ENCODE measurements at regions not wholly inside any gene's neighbourhood (a gene's known extent, or its start where the extent isn't known, plus 50 kb on each side); places are given as distances from the start of the nearest gene placed in this dataset.

- intact Hi-C loops (cut with DNase I) = no loop called here
- DNase-seq = no peak
- 91 to 95% methylated on average over 4 of the region's 4 CpGs for WGBS, 2 donors
Measured at GRCh38 chr5:170171811-170172210, 61.0 kb upstream of the C5orf58 start.

GRCh38 chr5:170173227-170173626 is 59.6 kb upstream of the C5orf58 start:
- H3K4me1 ChIP-seq = no peaks in the 10 kb centered on the region
- no peaks in the 10 kb centered on the region for H3K9me3 ChIP-seq
- H3K36me3 ChIP-seq = no peaks in the 10 kb centered on the region
- ATAC-seq (no peak), DNase-seq (no peak)
- TF ChIP-seq CTCF (IDR thresholded peaks at IDR 0.05) = no peak
- no peak overlapping the region for H3K27ac ChIP-seq
- WGBS, 2 donors = 82 to 83% methylated on average over 4 of the region's 4 CpGs
- no peak overlapping the region for H3K4me3 ChIP-seq
- intact Hi-C loops (cut with DNase I) = no loop called here
- no peaks in the 10 kb centered on the region for H3K27me3 ChIP-seq

More at GRCh38 chr5:170171811-170172210, 61.0 kb upstream of the C5orf58 start:
- Histone ChIP-seq H3K27me3 (no peaks in the 10 kb centered on the region), H3K9me3 (no peaks in the 10 kb centered on the region), H3K4me3 (no peak overlapping the region), H3K27ac (no peak overlapping the region), H3K36me3 (no peaks in the 10 kb centered on the region), H3K4me1 (no peaks in the 10 kb centered on the region)
- TF ChIP-seq CTCF (IDR thresholded peaks at IDR 0.05) = no peak
- no peak for ATAC-seq

DNA sequence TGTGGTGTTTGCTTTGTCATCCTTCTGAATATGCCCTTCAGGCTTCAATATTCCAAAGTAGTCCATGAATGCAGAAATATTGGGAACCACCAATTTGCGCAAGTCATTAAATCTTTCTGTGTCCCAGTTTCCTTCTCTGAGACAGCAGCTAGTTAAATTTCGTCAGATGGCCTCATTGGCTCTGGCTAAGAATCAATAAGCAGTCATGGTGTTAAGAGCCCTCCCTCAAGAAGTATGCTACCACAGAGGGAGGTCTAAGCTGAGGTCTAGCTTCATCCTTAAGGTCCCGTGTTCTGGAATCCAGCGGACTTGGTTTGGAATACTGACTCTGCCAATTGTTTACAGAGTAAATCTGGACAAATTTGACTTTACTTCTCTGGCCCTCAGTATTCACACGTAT is 59.1 kb upstream of the C5orf58 start:
- DNase-seq (no peak), ATAC-seq (no peak)
- no peak for TF ChIP-seq CTCF (IDR thresholded peaks at IDR 0.05)
- Histone ChIP-seq H3K4me3 (no peak overlapping the region), H3K36me3 (no peaks in the 10 kb centered on the region), H3K4me1 (no peaks in the 10 kb centered on the region), H3K9me3 (no peaks in the 10 kb centered on the region), H3K27ac (no peak overlapping the region), H3K27me3 (no peaks in the 10 kb centered on the region)
- intact Hi-C loops (cut with DNase I) = no loop called here
- 76 to 83% methylated on average over 5 of the region's 5 CpGs for WGBS, 2 donors

DNA sequence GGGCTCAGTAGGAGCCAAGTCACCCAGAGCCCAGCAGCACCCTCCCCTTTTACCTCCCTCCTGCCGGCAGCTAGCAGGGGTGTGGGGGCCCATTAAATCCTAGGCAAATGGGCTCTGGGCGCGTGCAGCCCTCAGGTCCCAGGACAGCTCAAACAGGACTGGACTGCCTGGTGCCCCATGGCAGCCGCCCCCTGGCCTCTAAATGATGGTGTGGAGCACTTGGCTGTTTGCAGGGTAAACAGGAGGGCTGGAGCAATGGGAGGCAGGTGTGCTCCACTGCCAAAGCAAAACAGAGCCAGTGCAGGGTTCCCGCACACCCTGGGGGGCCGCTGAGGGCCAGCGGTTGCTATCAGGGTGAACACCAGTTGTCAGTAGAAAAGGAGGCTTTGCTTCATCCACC is 55.9 kb upstream of the C5orf58 start:
- WGBS, 2 donors = 76 to 80% methylated on average over 7 of the region's 7 CpGs
- H3K36me3 ChIP-seq = no peaks in the 10 kb centered on the region
- DNase-seq (no peak), ATAC-seq (no peak)
- no peak overlapping the region for H3K27ac ChIP-seq
- TF ChIP-seq CTCF (IDR thresholded peaks at IDR 0.05) = no peak
- H3K4me1 ChIP-seq = no peaks in the 10 kb centered on the region
- no peaks in the 10 kb centered on the region for H3K27me3 ChIP-seq
- no peak overlapping the region for H3K4me3 ChIP-seq
- intact Hi-C loops (cut with DNase I) = no loop called here
- no peaks in the 10 kb centered on the region for H3K9me3 ChIP-seq

DNA sequence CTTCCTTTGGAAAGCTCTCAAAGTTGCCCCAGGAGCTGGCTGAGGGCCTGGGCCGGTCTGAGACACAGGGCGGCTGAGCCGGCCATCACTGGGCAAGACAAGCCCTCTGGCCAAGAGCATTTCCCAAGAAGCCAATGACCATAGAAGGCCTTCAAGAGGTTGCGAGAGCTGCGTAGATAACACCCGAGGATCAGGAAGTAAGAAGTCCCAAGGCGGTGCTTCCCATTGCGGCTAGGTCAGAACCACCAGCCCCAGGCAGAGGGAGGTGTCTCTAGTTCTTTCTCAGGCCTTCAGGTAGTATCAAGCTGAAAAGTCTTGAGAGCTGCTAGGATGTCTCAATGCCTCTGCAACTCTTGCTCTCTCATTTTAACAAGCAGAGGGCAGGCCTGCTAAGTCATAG is 54.0 kb upstream of the C5orf58 start:
- no peak overlapping the region for H3K4me3 ChIP-seq
- no peaks in the 10 kb centered on the region for H3K4me1 ChIP-seq
- TF ChIP-seq CTCF (IDR thresholded peaks at IDR 0.05) = no peak
- intact Hi-C loops (cut with DNase I) = no loop called here
- ATAC-seq = no peak
- no peaks in the 10 kb centered on the region for H3K27me3 ChIP-seq
- H3K9me3 ChIP-seq = no peaks in the 10 kb centered on the region
- no peaks in the 10 kb centered on the region for H3K36me3 ChIP-seq
- H3K27ac ChIP-seq = no peak overlapping the region
- WGBS, 2 donors = 82 to 93% methylated on average over 8 of the region's 8 CpGs
- no peak for DNase-seq

All from heart right ventricle (tissue), 16 donors.